ENCODE measurements at regions not wholly inside any gene's neighbourhood (a gene's known extent, or its start where the extent isn't known, plus 50 kb on each side); places are given as distances from the start of the nearest gene placed in this dataset.

- TF ChIP-seq, protein P1, sequence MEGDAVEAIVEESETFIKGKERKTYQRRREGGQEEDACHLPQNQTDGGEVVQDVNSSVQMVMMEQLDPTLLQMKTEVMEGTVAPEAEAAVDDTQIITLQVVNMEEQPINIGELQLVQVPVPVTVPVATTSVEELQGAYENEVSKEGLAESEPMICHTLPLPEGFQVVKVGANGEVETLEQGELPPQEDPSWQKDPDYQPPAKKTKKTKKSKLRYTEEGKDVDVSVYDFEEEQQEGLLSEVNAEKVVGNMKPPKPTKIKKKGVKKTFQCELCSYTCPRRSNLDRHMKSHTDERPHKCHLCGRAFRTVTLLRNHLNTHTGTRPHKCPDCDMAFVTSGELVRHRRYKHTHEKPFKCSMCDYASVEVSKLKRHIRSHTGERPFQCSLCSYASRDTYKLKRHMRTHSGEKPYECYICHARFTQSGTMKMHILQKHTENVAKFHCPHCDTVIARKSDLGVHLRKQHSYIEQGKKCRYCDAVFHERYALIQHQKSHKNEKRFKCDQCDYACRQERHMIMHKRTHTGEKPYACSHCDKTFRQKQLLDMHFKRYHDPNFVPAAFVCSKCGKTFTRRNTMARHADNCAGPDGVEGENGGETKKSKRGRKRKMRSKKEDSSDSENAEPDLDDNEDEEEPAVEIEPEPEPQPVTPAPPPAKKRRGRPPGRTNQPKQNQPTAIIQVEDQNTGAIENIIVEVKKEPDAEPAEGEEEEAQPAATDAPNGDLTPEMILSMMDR (IDR thresholded peaks at IDR 0.05; ENCODE audit: low read depth, low read length): no peak
- no peak for TF ChIP-seq EZH2phosphoT487 (IDR thresholded peaks at IDR 0.05; ENCODE audit: low read depth)
These were observed 331.1 kb upstream of the NFIA start for GRCh38 chr1:60751306-60751705.

All from OCI-LY3 (cell line).